GM12878 (cell line): ENCODE measurements at regions not wholly inside any gene's neighbourhood (a gene's known extent, or its start where the extent isn't known, plus 50 kb on each side); places are given as distances from the start of the nearest gene placed in this dataset.

Experiments used
- ATAC-seq: fragments of 200-7000 bp; cut with Tn5 transposase; 3 replicates; pipeline ENCODE4 v1.9.1; 2020; ENCODE audit warnings: mild to moderate bottlenecking, moderate library complexity
- BruUV-seq: library from RNA; stranded (reverse); fragments of 400-500 nt; replicated peaks from 2 replicates; lab custom pipeline; 2021; lab: Mats Ljungman, UMichigan
- CTCF ChIA-PET: fragments of 300-600 bp; sonication (Branson Sonifier 250); formaldehyde crosslinking; extraction: SDS; loops from one replicate; lab custom pipeline; 2021; ENCODE audit warnings: inconsistent platforms; lab: Yijun Ruan, JAX
- POLR2A ChIA-PET: fragments of 350-600 bp; formaldehyde crosslinking; extraction: SDS; loops from one replicate; lab custom pipeline; 2021; ENCODE audit warnings: inconsistent platforms; lab: Charles Lee
- RAD21 ChIA-PET: fragments of 300-600 bp; sonication (Branson Sonifier 250); formaldehyde crosslinking; loops from one replicate; lab custom pipeline; 2023; ENCODE audit warnings: antibody characterized with exemption; ENCODE audit not compliant: unreplicated experiment; lab: Charles Lee
- SMC1A ChIA-PET: fragments of 300-600 bp; sonication (Branson Sonifier 250); formaldehyde crosslinking; loops from one replicate; lab custom pipeline; 2023; ENCODE audit not compliant: unreplicated experiment, uncharacterized antibody; lab: Charles Lee
- DNase-seq: peaks from one replicate; pipeline ENCODE4 v3.0.0-alpha.2; 2011; ENCODE audit warnings: low read depth, low spot score
- FAIRE-seq: peaks from 3 replicates; lab custom pipeline; 2011; peaks lifted over from hg19 to GRCh38; lab: Jason Lieb, UNC
- H2AFZ ChIP-seq: 2 replicates; pipeline ENCODE4 v1.6.0; 2011; ENCODE audit warnings: low read depth, low read length, control low read depth; ENCODE audit not compliant: control insufficient read depth
- H3K27ac ChIP-seq: 2 replicates; pipeline ENCODE4 v1.5.1; 2011; ENCODE audit warnings: control low read depth; ENCODE audit not compliant: control insufficient read depth, insufficient read depth
- H3K27me3 ChIP-seq, 2 experiments: replicated peaks in 1 of 2; 2 replicates each; pipeline versions ENCODE4 v1.6.0 to v1.6.1; 2011; ENCODE audit warnings: low read length in 1 of 2; ENCODE audit not compliant: control insufficient read depth in 2 of 2, insufficient read depth in 2 of 2
- H3K36me3 ChIP-seq, 2 experiments: 2 replicates each; pipeline ENCODE4 v1.5.1; 2011; ENCODE audit warnings: low read length in 1 of 2; ENCODE audit not compliant: control insufficient read depth in 2 of 2, insufficient read depth in 2 of 2
- H3K4me1 ChIP-seq: 2 replicates; pipeline ENCODE4 v1.6.1; 2011; ENCODE audit warnings: mild to moderate bottlenecking, low read length, moderate library complexity, mixed read lengths; ENCODE audit not compliant: control insufficient read depth, insufficient read depth
- H3K4me2 ChIP-seq: 2 replicates; pipeline ENCODE4 v1.6.0; 2011; ENCODE audit warnings: control low read depth; ENCODE audit not compliant: control insufficient read depth, insufficient read depth
- H3K4me3 ChIP-seq: fragments of 200-600 bp; sonication (generic); 2 replicates; pipeline ENCODE4 v1.5.1; 2016
- H3K79me2 ChIP-seq: 2 replicates; pipeline ENCODE4 v1.6.0; 2011; ENCODE audit warnings: low read length; ENCODE audit not compliant: control insufficient read depth, insufficient read depth
- H3K9ac ChIP-seq: 2 replicates; pipeline ENCODE4 v1.8.0; 2011; ENCODE audit warnings: low read length, control low read depth, mixed read lengths; ENCODE audit not compliant: control insufficient read depth, insufficient read depth
- H3K9me3 ChIP-seq: replicated peaks from 3 replicates; pipeline ENCODE4 v1.5.1; 2011; ENCODE audit warnings: mild to moderate bottlenecking, low read length; ENCODE audit not compliant: control insufficient read depth, insufficient read depth
- H4K20me1 ChIP-seq: 2 replicates; pipeline ENCODE4 v1.6.0; 2011; ENCODE audit not compliant: control insufficient read depth, insufficient read depth
- ATF7 ChIP-seq: fragments of 450-650 bp; IDR thresholded peaks from 2 replicates; pipeline ENCODE4 v1.6.1; 2016; ENCODE audit warnings: low read depth, mild to moderate bottlenecking
- CREB1 ChIP-seq: IDR thresholded peaks from 2 replicates; pipeline ENCODE4 v1.6.1; 2012; ENCODE audit warnings: low read depth, mild to moderate bottlenecking, inconsistent platforms
- EP300 ChIP-seq, 2 experiments: fragments of 150-350 bp in 1 of 2; IDR thresholded peaks; 2 replicates each; pipeline ENCODE4 v1.6.1; 2011 to 2012; ENCODE audit warnings: low read depth in 2 of 2, low read length in 2 of 2, borderline replicate concordance in 1 of 2, improper control_type of control experiment in 1 of 2, inconsistent platforms in 1 of 2; ENCODE audit not compliant: control insufficient read depth in 1 of 2
- GABPA ChIP-seq: IDR thresholded peaks from 2 replicates; pipeline ENCODE4 v1.6.1; 2014; ENCODE audit warnings: antibody characterized with exemption, low read depth, mild to moderate bottlenecking, inconsistent platforms
- HCFC1 ChIP-seq: fragments of 150-350 bp; IDR thresholded peaks from 2 replicates; pipeline ENCODE4 v1.6.1; 2014; ENCODE audit warnings: low read length
- JUND ChIP-seq: IDR thresholded peaks from 2 replicates; pipeline ENCODE4 v1.6.1; 2012; ENCODE audit warnings: low read depth, mild to moderate bottlenecking, low read length, improper control_type of control experiment, moderate library complexity
- MEF2A ChIP-seq: IDR thresholded peaks from 2 replicates; pipeline ENCODE4 v1.6.1; 2011; ENCODE audit warnings: low read depth, mild to moderate bottlenecking, low read length, moderate library complexity; ENCODE audit not compliant: insufficient read depth
- NRF1 ChIP-seq: conservative IDR thresholded peaks from 2 replicates; pipeline ENCODE4 v1.6.1; 2011; ENCODE audit warnings: mild to moderate bottlenecking, low read depth, low read length, improper control_type of control experiment
- RBBP5 ChIP-seq: fragments of 200-600 bp; sonication (generic); conservative IDR thresholded peaks from 2 replicates; pipeline ENCODE4 v1.6.1; 2016
- SIX5 ChIP-seq: IDR thresholded peaks from 2 replicates; pipeline ENCODE4 v1.6.1; 2011; ENCODE audit warnings: mild to moderate bottlenecking, low read depth, low read length, moderate library complexity; ENCODE audit not compliant: severe bottlenecking
- SREBF2 ChIP-seq: IDR thresholded peaks from 2 replicates; pipeline ENCODE4 v1.6.1; 2012; ENCODE audit warnings: mild to moderate bottlenecking, low read length
- STAT1 ChIP-seq: fragments of 450-650 bp; conservative IDR thresholded peaks from 2 replicates; pipeline ENCODE4 v1.6.1; 2014; ENCODE audit warnings: antibody characterized with exemption, mild to moderate bottlenecking
- ZNF274 ChIP-seq: IDR thresholded peaks from one replicate; pipeline ENCODE4 v1.8.0; 2011; ENCODE audit not compliant: insufficient read length, insufficient read depth
- WGBS: methylation state at CpG from one replicate; pipeline ENCODE4 v1.1.6; 2016; ENCODE audit warnings: low lambda C conversion rate; ENCODE audit not compliant: insufficient replicate concordance, insufficient coverage; ENCODE audit errors: missing lambda C conversion rate; 5-methylcytosine and 5-hydroxymethylcytosine counted together
- in situ Hi-C: fragments of 300-500 bp; cut with MboI; formaldehyde crosslinking; loops from 9 replicates; pipeline ENCODE4 v1.14.3; 2018; ENCODE audit warnings: mixed read lengths
- intact Hi-C: fragments of 100-400 bp; cut with micrococcal nuclease; formaldehyde crosslinking; loops from one replicate; pipeline ENCODE4 v1.14.2; 2022; ENCODE audit not compliant: unreplicated experiment
- TF ChIP-seq, protein P1 (sequence below): IDR thresholded peaks from 2 replicates; pipeline ENCODE4 v1.6.1; 2012; ENCODE audit warnings: mild to moderate bottlenecking, low read depth, low read length
- TF ChIP-seq, protein P2 (sequence below): IDR thresholded peaks from 2 replicates; pipeline ENCODE4 v1.6.1; 2011; ENCODE audit warnings: borderline replicate concordance, low read depth, mild to moderate bottlenecking, moderate library complexity, mixed read lengths, low read length; ENCODE audit not compliant: insufficient read depth; ENCODE audit errors: extremely low read length
- TF ChIP-seq, protein P3 (sequence below): fragments of 450-650 bp; IDR thresholded peaks from 2 replicates; pipeline ENCODE4 v1.6.1; 2018; ENCODE audit warnings: borderline replicate concordance, mild to moderate bottlenecking; ENCODE audit not compliant: partially characterized antibody

DNA sequence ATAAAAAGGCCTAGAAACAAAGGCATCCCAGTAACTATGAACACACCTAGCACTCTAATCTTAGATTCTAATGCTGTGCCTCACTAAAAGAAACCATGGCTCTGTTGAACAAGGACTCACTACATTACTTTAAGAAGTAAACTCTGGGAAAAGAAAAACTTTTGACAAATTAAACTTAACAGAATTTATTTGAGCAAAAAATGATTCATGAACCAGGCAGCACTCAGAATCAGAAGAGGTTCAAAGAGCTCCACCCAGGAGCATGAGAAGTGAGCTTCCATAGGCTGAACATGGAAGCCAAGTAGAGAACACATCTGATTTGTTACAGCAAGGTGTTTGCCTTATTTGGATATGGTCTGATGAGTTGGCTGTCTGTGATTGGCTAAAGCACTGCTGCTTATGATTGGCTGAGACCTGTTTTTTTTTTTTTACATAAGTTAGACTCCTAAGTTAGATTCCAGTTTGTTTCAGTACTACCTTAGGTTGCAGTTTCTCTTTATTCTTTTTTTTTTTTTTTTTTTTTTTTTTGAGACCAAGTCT is 343.6 kb upstream of the SASH1 start (continued):
- TF ChIP-seq JUND (no peak), ATF7 (no peak)

DNA sequence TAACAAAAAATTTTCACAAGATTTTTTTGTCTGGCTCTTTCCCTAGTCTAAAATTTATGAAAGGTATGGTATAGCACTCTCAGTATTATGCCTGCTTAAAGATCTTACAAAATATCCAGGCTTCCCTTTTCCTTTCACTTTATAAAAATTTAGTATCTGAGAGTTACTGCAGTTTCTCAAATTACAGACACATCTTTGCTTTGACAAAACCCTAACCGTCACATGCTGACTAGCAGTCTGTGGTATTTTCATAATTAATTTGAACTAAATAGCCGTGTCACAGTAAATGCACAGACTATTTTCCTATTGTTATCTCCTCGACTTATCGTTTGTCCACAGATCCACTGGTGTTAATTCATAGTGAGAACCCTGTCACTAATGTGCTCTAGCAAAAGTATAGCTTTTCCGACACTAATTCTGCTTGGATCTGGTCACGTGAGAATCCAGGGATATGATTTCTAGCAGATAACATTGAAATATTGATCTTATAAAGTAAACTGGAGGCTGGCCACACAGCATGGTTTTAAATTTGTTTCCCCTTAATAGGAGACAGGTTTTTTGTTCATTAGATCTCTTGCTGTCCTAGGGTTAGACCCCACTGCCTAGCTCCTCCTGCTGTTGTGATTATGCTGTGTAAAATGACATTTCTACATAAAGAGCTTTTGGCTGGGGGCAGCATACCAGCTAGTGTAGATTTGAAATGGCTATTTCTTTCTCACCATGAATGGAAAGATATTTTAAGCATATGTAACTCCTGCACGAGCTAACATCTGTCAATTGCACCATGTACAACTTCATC is 340.6 kb upstream of the SASH1 start:
- Histone ChIP-seq H3K36me3 (no peaks in the 10 kb centered on the region), H3K4me1 (no peaks in the 10 kb centered on the region), H2AFZ (no peak overlapping the region), H3K27me3 (no peaks in the 10 kb centered on the region), H3K9me3 (no peaks in the 10 kb centered on the region), H3K79me2 (no peaks in the 10 kb centered on the region), H4K20me1 (no peaks in the 10 kb centered on the region), H3K4me2 (no peak overlapping the region), H3K4me3 (no peak overlapping the region), H3K9ac (no peak overlapping the region), H3K27ac (no peak overlapping the region)
- CTCF ChIA-PET = no interaction called here
- ATAC-seq (no peak), DNase-seq (no peak), FAIRE-seq (no peak)
- SMC1A ChIA-PET = no interaction called here
- 29% methylated on average over 7 of the region's 7 CpGs for WGBS
- RAD21 ChIA-PET = no interaction called here
- in situ Hi-C loops (no loop called here), intact Hi-C loops (no loop called here)
- no TSS peak for BruUV-seq
- POLR2A ChIA-PET = interaction anchor here (0.6 kb wide), 1 partner anchor 895 kb away, joined by 3 read pairs; no protein-coding TSS in a partner anchor
- TF ChIP-seq HCFC1 = no peak
- TF ChIP-seq ZNF274 = no peak
- no peak for TF ChIP-seq MEF2A
- no peak for TF ChIP-seq STAT1
- TF ChIP-seq CREB1 = no peak
- TF ChIP-seq SREBF2 = no peak
- no peak for TF ChIP-seq NRF1
- TF ChIP-seq, protein P1, sequence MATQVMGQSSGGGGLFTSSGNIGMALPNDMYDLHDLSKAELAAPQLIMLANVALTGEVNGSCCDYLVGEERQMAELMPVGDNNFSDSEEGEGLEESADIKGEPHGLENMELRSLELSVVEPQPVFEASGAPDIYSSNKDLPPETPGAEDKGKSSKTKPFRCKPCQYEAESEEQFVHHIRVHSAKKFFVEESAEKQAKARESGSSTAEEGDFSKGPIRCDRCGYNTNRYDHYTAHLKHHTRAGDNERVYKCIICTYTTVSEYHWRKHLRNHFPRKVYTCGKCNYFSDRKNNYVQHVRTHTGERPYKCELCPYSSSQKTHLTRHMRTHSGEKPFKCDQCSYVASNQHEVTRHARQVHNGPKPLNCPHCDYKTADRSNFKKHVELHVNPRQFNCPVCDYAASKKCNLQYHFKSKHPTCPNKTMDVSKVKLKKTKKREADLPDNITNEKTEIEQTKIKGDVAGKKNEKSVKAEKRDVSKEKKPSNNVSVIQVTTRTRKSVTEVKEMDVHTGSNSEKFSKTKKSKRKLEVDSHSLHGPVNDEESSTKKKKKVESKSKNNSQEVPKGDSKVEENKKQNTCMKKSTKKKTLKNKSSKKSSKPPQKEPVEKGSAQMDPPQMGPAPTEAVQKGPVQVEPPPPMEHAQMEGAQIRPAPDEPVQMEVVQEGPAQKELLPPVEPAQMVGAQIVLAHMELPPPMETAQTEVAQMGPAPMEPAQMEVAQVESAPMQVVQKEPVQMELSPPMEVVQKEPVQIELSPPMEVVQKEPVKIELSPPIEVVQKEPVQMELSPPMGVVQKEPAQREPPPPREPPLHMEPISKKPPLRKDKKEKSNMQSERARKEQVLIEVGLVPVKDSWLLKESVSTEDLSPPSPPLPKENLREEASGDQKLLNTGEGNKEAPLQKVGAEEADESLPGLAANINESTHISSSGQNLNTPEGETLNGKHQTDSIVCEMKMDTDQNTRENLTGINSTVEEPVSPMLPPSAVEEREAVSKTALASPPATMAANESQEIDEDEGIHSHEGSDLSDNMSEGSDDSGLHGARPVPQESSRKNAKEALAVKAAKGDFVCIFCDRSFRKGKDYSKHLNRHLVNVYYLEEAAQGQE = no peak
- TF ChIP-seq RBBP5 = no peak
- TF ChIP-seq, protein P2, sequence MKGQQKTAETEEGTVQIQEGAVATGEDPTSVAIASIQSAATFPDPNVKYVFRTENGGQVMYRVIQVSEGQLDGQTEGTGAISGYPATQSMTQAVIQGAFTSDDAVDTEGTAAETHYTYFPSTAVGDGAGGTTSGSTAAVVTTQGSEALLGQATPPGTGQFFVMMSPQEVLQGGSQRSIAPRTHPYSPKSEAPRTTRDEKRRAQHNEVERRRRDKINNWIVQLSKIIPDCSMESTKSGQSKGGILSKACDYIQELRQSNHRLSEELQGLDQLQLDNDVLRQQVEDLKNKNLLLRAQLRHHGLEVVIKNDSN = no peak
- TF ChIP-seq EP300 (IDR thresholded peaks at IDR 0.05; ENCODE audit: borderline replicate concordance in 1 of 2, control insufficient read depth in 1 of 2, low read depth in 2 of 2, low read length in 2 of 2) = no peak
- TF ChIP-seq, protein P3, sequence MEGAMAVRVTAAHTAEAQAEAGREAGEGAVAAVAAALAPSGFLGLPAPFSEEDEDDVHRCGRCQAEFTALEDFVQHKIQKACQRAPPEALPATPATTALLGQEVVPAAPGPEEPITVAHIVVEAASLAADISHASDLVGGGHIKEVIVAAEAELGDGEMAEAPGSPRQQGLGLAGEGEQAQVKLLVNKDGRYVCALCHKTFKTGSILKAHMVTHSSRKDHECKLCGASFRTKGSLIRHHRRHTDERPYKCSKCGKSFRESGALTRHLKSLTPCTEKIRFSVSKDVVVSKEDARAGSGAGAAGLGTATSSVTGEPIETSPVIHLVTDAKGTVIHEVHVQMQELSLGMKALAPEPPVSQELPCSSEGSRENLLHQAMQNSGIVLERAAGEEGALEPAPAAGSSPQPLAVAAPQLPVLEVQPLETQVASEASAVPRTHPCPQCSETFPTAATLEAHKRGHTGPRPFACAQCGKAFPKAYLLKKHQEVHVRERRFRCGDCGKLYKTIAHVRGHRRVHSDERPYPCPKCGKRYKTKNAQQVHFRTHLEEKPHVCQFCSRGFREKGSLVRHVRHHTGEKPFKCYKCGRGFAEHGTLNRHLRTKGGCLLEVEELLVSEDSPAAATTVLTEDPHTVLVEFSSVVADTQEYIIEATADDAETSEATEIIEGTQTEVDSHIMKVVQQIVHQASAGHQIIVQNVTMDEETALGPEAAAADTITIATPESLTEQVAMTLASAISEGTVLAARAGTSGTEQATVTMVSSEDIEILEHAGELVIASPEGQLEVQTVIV = no peak
- no peak for TF ChIP-seq SIX5
- TF ChIP-seq GABPA = no peak
